ENCODE measurements at regions not wholly inside any gene's neighbourhood (a gene's known extent, or its start where the extent isn't known, plus 50 kb on each side); places are given as distances from the start of the nearest gene placed in this dataset.
"Not testable (repeated sequence)": the region's sequence is repeated elsewhere in the genome, so short reads cannot be mapped to it uniquely, and the experiment has no call there.

DNA sequence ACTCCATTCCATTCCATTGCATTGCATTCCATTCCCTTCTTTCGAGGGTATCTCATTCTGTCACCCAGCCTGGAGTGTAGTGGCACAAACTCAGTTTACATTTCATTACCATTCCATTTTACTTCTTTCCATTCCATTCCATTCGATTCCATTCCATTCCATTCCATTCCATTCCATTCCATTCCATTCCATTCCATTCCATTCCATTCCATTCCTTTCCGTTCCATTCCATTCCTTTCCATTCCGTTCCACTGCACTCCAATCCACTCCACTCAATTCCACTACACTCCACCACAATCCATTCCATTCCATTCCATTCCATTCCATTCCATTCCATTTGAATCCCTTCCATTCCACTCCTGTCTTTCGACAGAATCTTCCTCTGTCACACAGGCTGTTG lies 1472.0 kb downstream of the TSPY10 start:
- TF ChIP-seq, protein P1, sequence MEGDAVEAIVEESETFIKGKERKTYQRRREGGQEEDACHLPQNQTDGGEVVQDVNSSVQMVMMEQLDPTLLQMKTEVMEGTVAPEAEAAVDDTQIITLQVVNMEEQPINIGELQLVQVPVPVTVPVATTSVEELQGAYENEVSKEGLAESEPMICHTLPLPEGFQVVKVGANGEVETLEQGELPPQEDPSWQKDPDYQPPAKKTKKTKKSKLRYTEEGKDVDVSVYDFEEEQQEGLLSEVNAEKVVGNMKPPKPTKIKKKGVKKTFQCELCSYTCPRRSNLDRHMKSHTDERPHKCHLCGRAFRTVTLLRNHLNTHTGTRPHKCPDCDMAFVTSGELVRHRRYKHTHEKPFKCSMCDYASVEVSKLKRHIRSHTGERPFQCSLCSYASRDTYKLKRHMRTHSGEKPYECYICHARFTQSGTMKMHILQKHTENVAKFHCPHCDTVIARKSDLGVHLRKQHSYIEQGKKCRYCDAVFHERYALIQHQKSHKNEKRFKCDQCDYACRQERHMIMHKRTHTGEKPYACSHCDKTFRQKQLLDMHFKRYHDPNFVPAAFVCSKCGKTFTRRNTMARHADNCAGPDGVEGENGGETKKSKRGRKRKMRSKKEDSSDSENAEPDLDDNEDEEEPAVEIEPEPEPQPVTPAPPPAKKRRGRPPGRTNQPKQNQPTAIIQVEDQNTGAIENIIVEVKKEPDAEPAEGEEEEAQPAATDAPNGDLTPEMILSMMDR (IDR thresholded peaks at IDR 0.05), result not testable (repeated sequence)
- TF ChIP-seq POLR2A (IDR thresholded peaks at IDR 0.05), result not testable (repeated sequence)
